ENCODE measurements at regions not wholly inside any gene's neighbourhood (a gene's known extent, or its start where the extent isn't known, plus 50 kb on each side); places are given as distances from the start of the nearest gene placed in this dataset.

DNA sequence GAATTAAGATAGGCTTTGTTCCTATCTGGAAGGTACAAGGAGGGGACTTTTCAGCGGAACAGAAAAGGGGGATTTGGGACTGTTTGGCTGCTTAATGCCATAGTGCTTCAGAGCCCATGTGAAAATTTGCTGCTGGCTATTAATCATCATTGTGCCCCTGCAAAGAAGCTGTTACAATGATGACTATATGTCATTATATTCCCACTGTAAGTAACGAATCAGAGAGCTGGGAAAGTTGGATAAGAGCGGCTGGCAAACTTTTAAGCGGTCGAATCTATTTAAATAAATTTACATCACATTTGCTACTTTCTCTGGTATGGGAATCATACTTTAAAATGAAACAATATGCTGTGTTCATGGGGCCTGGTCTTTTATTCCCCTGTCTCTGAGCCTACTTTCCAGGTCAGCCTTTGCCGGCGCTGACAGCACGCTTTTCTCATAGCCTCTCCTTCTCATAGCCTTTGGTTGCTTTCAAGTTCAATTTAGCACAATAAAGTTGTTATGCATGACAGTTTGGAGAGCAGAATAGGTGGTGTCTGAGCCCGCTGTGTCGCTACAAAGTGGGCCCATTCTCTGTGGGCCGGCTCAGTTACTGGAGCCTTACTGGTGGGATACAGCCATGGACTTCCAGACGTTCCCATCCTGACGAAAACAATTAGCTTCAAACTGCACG, 271.2 kb upstream of the TMEM161B start:
- TF ChIP-seq, protein P1, sequence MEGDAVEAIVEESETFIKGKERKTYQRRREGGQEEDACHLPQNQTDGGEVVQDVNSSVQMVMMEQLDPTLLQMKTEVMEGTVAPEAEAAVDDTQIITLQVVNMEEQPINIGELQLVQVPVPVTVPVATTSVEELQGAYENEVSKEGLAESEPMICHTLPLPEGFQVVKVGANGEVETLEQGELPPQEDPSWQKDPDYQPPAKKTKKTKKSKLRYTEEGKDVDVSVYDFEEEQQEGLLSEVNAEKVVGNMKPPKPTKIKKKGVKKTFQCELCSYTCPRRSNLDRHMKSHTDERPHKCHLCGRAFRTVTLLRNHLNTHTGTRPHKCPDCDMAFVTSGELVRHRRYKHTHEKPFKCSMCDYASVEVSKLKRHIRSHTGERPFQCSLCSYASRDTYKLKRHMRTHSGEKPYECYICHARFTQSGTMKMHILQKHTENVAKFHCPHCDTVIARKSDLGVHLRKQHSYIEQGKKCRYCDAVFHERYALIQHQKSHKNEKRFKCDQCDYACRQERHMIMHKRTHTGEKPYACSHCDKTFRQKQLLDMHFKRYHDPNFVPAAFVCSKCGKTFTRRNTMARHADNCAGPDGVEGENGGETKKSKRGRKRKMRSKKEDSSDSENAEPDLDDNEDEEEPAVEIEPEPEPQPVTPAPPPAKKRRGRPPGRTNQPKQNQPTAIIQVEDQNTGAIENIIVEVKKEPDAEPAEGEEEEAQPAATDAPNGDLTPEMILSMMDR (IDR thresholded peaks at IDR 0.05) = no peak
- no peak for TF ChIP-seq POLR2A (IDR thresholded peaks at IDR 0.05)
